ENCODE measurements at regions not wholly inside any gene's neighbourhood (a gene's known extent, or its start where the extent isn't known, plus 50 kb on each side); places are given as distances from the start of the nearest gene placed in this dataset.

DNA sequence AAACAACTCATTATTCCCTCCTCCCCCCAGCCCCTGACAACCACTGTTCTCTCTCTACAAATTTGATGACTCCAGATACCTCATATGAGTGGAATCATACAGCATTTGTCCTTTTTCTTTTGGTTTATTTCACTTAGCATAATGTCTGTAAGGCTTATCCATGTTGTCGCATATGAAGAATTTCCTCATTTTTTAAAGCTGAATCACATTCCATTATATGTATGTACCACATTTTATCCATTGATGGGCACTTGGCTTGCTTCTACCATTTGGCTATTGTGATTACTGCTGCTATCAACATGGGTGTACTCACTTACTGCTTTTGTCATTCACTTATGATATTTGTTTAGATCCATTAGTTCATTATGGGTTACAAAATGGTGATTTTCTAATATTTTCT, 112.8 kb downstream of the BUB3 start:
- TF ChIP-seq, protein P1, sequence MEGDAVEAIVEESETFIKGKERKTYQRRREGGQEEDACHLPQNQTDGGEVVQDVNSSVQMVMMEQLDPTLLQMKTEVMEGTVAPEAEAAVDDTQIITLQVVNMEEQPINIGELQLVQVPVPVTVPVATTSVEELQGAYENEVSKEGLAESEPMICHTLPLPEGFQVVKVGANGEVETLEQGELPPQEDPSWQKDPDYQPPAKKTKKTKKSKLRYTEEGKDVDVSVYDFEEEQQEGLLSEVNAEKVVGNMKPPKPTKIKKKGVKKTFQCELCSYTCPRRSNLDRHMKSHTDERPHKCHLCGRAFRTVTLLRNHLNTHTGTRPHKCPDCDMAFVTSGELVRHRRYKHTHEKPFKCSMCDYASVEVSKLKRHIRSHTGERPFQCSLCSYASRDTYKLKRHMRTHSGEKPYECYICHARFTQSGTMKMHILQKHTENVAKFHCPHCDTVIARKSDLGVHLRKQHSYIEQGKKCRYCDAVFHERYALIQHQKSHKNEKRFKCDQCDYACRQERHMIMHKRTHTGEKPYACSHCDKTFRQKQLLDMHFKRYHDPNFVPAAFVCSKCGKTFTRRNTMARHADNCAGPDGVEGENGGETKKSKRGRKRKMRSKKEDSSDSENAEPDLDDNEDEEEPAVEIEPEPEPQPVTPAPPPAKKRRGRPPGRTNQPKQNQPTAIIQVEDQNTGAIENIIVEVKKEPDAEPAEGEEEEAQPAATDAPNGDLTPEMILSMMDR (IDR thresholded peaks at IDR 0.05; ENCODE audit: insufficient read depth, low read length): no peak
- TF ChIP-seq, protein P2, sequence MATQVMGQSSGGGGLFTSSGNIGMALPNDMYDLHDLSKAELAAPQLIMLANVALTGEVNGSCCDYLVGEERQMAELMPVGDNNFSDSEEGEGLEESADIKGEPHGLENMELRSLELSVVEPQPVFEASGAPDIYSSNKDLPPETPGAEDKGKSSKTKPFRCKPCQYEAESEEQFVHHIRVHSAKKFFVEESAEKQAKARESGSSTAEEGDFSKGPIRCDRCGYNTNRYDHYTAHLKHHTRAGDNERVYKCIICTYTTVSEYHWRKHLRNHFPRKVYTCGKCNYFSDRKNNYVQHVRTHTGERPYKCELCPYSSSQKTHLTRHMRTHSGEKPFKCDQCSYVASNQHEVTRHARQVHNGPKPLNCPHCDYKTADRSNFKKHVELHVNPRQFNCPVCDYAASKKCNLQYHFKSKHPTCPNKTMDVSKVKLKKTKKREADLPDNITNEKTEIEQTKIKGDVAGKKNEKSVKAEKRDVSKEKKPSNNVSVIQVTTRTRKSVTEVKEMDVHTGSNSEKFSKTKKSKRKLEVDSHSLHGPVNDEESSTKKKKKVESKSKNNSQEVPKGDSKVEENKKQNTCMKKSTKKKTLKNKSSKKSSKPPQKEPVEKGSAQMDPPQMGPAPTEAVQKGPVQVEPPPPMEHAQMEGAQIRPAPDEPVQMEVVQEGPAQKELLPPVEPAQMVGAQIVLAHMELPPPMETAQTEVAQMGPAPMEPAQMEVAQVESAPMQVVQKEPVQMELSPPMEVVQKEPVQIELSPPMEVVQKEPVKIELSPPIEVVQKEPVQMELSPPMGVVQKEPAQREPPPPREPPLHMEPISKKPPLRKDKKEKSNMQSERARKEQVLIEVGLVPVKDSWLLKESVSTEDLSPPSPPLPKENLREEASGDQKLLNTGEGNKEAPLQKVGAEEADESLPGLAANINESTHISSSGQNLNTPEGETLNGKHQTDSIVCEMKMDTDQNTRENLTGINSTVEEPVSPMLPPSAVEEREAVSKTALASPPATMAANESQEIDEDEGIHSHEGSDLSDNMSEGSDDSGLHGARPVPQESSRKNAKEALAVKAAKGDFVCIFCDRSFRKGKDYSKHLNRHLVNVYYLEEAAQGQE (IDR thresholded peaks at IDR 0.05; ENCODE audit: insufficient replicate concordance, low read depth): no peak
